ENCODE measurements at regions not wholly inside any gene's neighbourhood (a gene's known extent, or its start where the extent isn't known, plus 50 kb on each side); places are given as distances from the start of the nearest gene placed in this dataset.

- Histone ChIP-seq H3K36me3 (ENCODE audit: control insufficient read depth, insufficient read depth, low read length) (no peaks in the 10 kb centered on the region), H3K27ac (ENCODE audit: insufficient read depth, low read length, poor library complexity, severe bottlenecking) (no peak overlapping the region), H3K4me1 (ENCODE audit: control insufficient read depth, insufficient read depth, low read length, poor library complexity, severe bottlenecking) (no peaks in the 10 kb centered on the region), H3K9me3 (ENCODE audit: control insufficient read depth, low read length) (no peaks in the 10 kb centered on the region), H3K4me3 (ENCODE audit: insufficient read depth, low read depth, low read length, poor library complexity, severe bottlenecking) (no peak overlapping the region), H3K27me3 (replicated peaks; ENCODE audit: control insufficient read depth, insufficient read depth, low read length, poor library complexity, severe bottlenecking) (no peaks in the 10 kb centered on the region)
- DNase-seq, result no peak
Measured at GRCh38 chr3:188949456-188949855, 222.3 kb upstream of the TPRG1 start.

DNA sequence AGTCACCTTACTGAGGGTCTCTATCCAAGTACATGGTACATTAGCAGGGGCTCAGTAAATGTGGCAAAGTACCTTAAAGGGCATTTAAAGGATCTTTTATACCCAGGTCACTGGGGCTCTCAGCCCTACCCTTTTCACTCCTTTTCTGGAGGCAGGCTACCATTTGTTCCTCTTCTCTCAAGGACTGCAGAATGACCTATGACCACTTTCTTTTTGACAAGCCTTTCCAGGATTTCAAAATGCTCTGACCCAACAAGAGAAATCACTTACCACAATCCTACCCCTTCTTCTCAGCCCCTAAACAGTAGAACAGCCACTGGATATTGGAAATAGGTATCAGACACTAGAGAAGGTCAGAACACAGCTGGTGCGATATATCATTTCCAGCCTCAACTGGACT is 221.8 kb upstream of the TPRG1 start:
- H3K4me1 ChIP-seq (ENCODE audit: control insufficient read depth, insufficient read depth, low read length, poor library complexity, severe bottlenecking), result no peaks in the 10 kb centered on the region
- H3K27ac ChIP-seq (ENCODE audit: insufficient read depth, low read length, poor library complexity, severe bottlenecking), result no peak overlapping the region
- no peaks in the 10 kb centered on the region for H3K36me3 ChIP-seq (ENCODE audit: control insufficient read depth, insufficient read depth, low read length)
- H3K27me3 ChIP-seq (replicated peaks; ENCODE audit: control insufficient read depth, insufficient read depth, low read length, poor library complexity, severe bottlenecking), result no peaks in the 10 kb centered on the region
- no peak for DNase-seq
- no peak overlapping the region for H3K4me3 ChIP-seq (ENCODE audit: insufficient read depth, low read depth, low read length, poor library complexity, severe bottlenecking)
- H3K9me3 ChIP-seq (ENCODE audit: control insufficient read depth, low read length), result no peaks in the 10 kb centered on the region

DNA sequence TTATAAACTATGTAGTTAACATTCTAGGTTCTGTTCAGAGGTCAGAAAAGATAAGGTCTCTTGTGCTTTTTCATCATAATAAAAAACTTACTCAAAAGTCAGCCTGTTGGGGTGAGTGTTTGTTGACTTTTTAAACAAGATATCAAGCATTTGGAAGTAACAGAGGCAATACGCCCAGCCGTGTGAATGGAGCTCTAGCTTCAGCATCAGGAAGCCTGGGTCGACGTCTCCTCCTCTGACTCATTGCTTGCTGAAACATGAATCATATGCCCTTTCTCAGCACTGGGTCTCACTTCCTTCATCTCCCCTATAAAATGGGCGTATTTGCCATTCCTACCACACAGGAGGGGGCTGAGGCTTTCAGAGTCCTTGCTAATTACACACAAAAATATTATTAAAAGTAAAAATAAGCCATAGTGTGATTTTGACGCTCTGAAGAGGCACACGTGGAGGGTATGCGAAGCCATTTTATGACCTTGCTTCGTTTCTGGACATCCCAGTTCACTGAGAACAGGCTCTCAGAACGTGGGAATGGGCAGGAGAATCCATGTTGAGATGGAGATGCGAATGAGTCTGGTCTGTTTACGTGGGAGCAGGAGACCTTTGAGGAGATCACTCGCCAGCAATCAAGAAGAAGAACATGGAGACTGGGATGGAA is 220.8 kb upstream of the TPRG1 start:
- Histone ChIP-seq H3K36me3 (ENCODE audit: control insufficient read depth, insufficient read depth, low read length) (no peaks in the 10 kb centered on the region), H3K4me3 (ENCODE audit: insufficient read depth, low read depth, low read length, poor library complexity, severe bottlenecking) (no peak overlapping the region), H3K9me3 (ENCODE audit: control insufficient read depth, low read length) (no peaks in the 10 kb centered on the region), H3K4me1 (ENCODE audit: control insufficient read depth, insufficient read depth, low read length, poor library complexity, severe bottlenecking) (no peaks in the 10 kb centered on the region), H3K27me3 (replicated peaks; ENCODE audit: control insufficient read depth, insufficient read depth, low read length, poor library complexity, severe bottlenecking) (no peaks in the 10 kb centered on the region), H3K27ac (ENCODE audit: insufficient read depth, low read length, poor library complexity, severe bottlenecking) (no peak overlapping the region)
- DNase-seq, result no peak

- H3K27ac ChIP-seq (ENCODE audit: insufficient read depth, low read length, poor library complexity, severe bottlenecking), result no peak overlapping the region
- H3K4me3 ChIP-seq (ENCODE audit: insufficient read depth, low read depth, low read length, poor library complexity, severe bottlenecking), result no peak overlapping the region
- H3K4me1 ChIP-seq (ENCODE audit: control insufficient read depth, insufficient read depth, low read length, poor library complexity, severe bottlenecking), result no peaks in the 10 kb centered on the region
Measured at GRCh38 chr3:188951734-188952133, 220.0 kb upstream of the TPRG1 start.

DNA sequence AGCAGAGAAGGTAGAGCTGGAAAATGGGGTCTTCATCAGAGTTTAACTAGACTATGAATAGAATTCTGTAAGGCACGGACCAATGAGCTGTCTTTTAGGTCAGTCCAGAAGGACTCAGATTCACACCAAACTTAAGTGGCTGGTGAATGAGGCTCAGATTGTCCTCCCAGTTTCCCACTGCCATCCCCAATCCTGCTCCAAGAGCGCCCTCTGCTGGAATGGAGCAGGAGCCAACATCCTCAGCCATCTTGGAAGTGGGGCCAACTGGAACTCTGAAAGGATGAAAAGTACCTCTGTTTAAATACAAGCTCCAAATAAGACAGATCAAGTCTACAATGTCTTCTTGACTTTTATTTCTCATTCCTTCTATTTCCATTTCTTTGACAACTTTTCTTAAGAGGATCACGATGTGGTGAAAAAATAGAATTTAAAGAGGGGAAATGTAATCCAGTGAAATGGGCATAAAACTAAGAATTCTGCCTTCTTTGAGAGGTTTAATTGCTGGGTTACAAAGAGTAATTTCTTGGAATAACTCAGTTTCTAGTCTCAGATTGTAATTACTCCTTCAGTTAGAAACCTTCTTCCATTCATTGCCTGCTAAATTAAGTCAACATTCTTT is 217.1 kb upstream of the TPRG1 start:
- Histone ChIP-seq H3K4me1 (ENCODE audit: control insufficient read depth, insufficient read depth, low read length, poor library complexity, severe bottlenecking) (no peaks in the 10 kb centered on the region), H3K27me3 (replicated peaks; ENCODE audit: control insufficient read depth, insufficient read depth, low read length, poor library complexity, severe bottlenecking) (no peaks in the 10 kb centered on the region), H3K4me3 (ENCODE audit: insufficient read depth, low read depth, low read length, poor library complexity, severe bottlenecking) (no peak overlapping the region), H3K9me3 (ENCODE audit: control insufficient read depth, low read length) (no peaks in the 10 kb centered on the region), H3K27ac (ENCODE audit: insufficient read depth, low read length, poor library complexity, severe bottlenecking) (no peak overlapping the region), H3K36me3 (ENCODE audit: control insufficient read depth, insufficient read depth, low read length) (no peaks in the 10 kb centered on the region)
- peak; percentile 26 to 65 (median 43) for DNase-seq

More at GRCh38 chr3:188951734-188952133, 220.0 kb upstream of the TPRG1 start:
- no peaks in the 10 kb centered on the region for H3K36me3 ChIP-seq (ENCODE audit: control insufficient read depth, insufficient read depth, low read length)
- DNase-seq, result no peak
- H3K27me3 ChIP-seq (replicated peaks; ENCODE audit: control insufficient read depth, insufficient read depth, low read length, poor library complexity, severe bottlenecking), result no peaks in the 10 kb centered on the region
- H3K9me3 ChIP-seq (ENCODE audit: control insufficient read depth, low read length), result no peaks in the 10 kb centered on the region

GRCh38 chr3:188955919-188956318 is 215.9 kb upstream of the TPRG1 start:
- no peak overlapping the region for H3K27ac ChIP-seq (ENCODE audit: insufficient read depth, low read length, poor library complexity, severe bottlenecking)
- no peak for DNase-seq
- H3K4me3 ChIP-seq (ENCODE audit: insufficient read depth, low read depth, low read length, poor library complexity, severe bottlenecking), result no peak overlapping the region
- H3K9me3 ChIP-seq (ENCODE audit: control insufficient read depth, low read length), result no peaks in the 10 kb centered on the region
- no peaks in the 10 kb centered on the region for H3K27me3 ChIP-seq (replicated peaks; ENCODE audit: control insufficient read depth, insufficient read depth, low read length, poor library complexity, severe bottlenecking)
- H3K4me1 ChIP-seq (ENCODE audit: control insufficient read depth, insufficient read depth, low read length, poor library complexity, severe bottlenecking), result no peaks in the 10 kb centered on the region
- H3K36me3 ChIP-seq (ENCODE audit: control insufficient read depth, insufficient read depth, low read length), result no peaks in the 10 kb centered on the region

DNA sequence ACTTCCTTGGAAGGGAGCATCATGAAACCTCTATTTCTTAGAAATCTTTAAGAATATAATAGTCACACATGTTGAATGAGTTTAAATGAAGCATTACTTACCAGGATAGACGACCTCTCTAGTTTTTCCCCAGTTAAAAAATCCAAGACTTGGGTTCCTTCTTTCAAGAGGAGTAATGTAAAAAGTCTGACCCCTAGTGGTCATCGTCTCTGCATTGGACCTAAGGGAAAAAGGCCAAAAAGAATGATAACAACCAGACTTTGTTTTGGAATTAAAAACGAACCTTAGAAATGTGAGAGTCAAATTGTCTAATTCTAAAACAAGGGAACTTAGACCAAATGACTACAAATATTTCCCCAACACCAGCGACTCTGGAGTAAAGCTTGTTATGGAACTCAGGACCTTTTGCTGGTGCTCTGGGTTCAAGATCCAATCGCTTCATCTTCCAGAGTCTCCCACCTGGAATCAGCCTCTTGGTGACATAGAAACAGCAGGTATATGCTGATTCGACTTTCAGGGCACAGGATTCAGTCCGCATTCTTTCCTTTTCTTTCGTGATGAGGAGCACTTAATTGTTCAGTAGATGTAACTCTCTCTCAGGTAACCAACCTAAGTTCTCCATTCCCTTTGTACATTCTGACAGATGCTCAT is 214.8 kb upstream of the TPRG1 start:
- H3K27ac ChIP-seq (ENCODE audit: insufficient read depth, low read length, poor library complexity, severe bottlenecking), result no peak overlapping the region
- no peaks in the 10 kb centered on the region for H3K27me3 ChIP-seq (replicated peaks; ENCODE audit: control insufficient read depth, insufficient read depth, low read length, poor library complexity, severe bottlenecking)
- no peak for DNase-seq
- H3K36me3 ChIP-seq (ENCODE audit: control insufficient read depth, insufficient read depth, low read length), result no peaks in the 10 kb centered on the region
- H3K4me1 ChIP-seq (ENCODE audit: control insufficient read depth, insufficient read depth, low read length, poor library complexity, severe bottlenecking), result no peaks in the 10 kb centered on the region
- H3K9me3 ChIP-seq (ENCODE audit: control insufficient read depth, low read length), result no peaks in the 10 kb centered on the region
- no peak overlapping the region for H3K4me3 ChIP-seq (ENCODE audit: insufficient read depth, low read depth, low read length, poor library complexity, severe bottlenecking)

GRCh38 chr3:188959013-188959412 is 212.8 kb upstream of the TPRG1 start:
- Histone ChIP-seq H3K4me1 (ENCODE audit: control insufficient read depth, insufficient read depth, low read length, poor library complexity, severe bottlenecking) (no peaks in the 10 kb centered on the region), H3K9me3 (ENCODE audit: control insufficient read depth, low read length) (no peaks in the 10 kb centered on the region), H3K27ac (ENCODE audit: insufficient read depth, low read length, poor library complexity, severe bottlenecking) (no peak overlapping the region), H3K4me3 (ENCODE audit: insufficient read depth, low read depth, low read length, poor library complexity, severe bottlenecking) (no peak overlapping the region), H3K36me3 (ENCODE audit: control insufficient read depth, insufficient read depth, low read length) (no peaks in the 10 kb centered on the region), H3K27me3 (replicated peaks; ENCODE audit: control insufficient read depth, insufficient read depth, low read length, poor library complexity, severe bottlenecking) (no peaks in the 10 kb centered on the region)
- no peak for DNase-seq

DNA sequence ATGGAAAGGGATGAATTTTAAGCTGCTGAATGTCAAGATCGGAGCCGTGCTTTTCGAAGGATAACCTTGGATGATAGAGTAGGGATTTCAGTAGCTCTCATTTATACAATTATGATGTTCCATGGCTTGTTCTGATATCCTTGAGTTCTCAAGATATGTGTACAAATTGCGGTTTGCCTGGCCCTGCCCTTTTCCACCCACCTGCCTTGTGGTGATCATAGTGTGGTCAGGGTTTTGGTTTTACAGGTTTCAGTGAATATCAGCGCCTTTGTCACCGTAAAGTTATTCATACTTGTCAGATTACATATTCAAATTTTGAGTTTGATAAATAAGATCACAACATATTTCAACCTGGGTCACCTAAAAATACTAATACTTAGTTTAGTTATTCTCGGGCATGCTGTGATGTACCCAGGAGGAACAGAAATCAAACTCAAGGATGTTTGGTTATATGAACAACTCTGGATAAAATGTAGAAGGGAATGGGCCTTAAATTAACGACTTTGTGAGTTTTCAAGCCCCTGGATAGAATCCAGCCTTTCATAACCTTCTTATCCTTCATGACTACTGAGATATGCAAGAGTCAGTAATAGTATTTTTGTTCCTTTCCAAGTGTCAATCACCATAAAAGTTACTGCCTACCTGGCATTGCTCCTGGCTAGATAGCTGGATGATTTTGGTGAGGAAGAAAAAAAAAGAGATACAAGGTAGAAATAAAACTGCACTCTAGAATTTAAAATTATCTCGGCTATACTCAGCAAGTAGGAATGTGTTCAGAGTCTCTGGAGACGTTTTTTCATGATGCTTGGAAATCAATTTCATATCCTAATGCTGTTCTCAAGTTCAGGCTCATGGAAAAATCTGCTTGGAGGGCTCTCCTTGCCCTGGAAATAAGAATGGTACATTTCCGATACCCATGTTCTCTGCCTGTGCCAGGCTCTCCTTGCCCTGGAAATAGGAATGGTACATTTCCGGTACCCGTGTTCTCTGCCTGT is 209.2 kb upstream of the TPRG1 start:
- DNase-seq, result no peak
- no peaks in the 10 kb centered on the region for H3K36me3 ChIP-seq (ENCODE audit: control insufficient read depth, insufficient read depth, low read length)
- H3K4me3 ChIP-seq (ENCODE audit: insufficient read depth, low read depth, low read length, poor library complexity, severe bottlenecking), result no peak overlapping the region
- H3K9me3 ChIP-seq (ENCODE audit: control insufficient read depth, low read length), result no peaks in the 10 kb centered on the region
- no peaks in the 10 kb centered on the region for H3K4me1 ChIP-seq (ENCODE audit: control insufficient read depth, insufficient read depth, low read length, poor library complexity, severe bottlenecking)
- no peaks in the 10 kb centered on the region for H3K27me3 ChIP-seq (replicated peaks; ENCODE audit: control insufficient read depth, insufficient read depth, low read length, poor library complexity, severe bottlenecking)
- no peak overlapping the region for H3K27ac ChIP-seq (ENCODE audit: insufficient read depth, low read length, poor library complexity, severe bottlenecking)

Measured in effector memory CD4-positive, alpha-beta T cell (primary cell).